ENCODE measurements at regions not wholly inside any gene's neighbourhood (a gene's known extent, or its start where the extent isn't known, plus 50 kb on each side); places are given as distances from the start of the nearest gene placed in this dataset.

GRCh38 chr2:17430326-17430725, 87.9 kb downstream of the RAD51AP2 start:
- TF ChIP-seq CTCF (IDR thresholded peaks at IDR 0.05; ENCODE audit: extremely low read depth, missing control alignments), result no peak
- DNase-seq (ENCODE audit: low spot score), result no peak

GRCh38 chr2:17429130-17429529, 89.1 kb downstream of the RAD51AP2 start:
- DNase-seq (ENCODE audit: low spot score), result no peak
- TF ChIP-seq CTCF (IDR thresholded peaks at IDR 0.05; ENCODE audit: extremely low read depth, missing control alignments), result no peak

GRCh38 chr2:17427401-17427800, 90.8 kb downstream of the RAD51AP2 start:
- TF ChIP-seq CTCF (IDR thresholded peaks at IDR 0.05; ENCODE audit: extremely low read depth, missing control alignments), result no peak
- DNase-seq (ENCODE audit: low spot score), result no peak

- no peak for TF ChIP-seq CTCF (IDR thresholded peaks at IDR 0.05; ENCODE audit: extremely low read depth, missing control alignments)
- DNase-seq (ENCODE audit: low spot score), result no peak
Observed at GRCh38 chr2:17426743-17427142, 91.5 kb downstream of the RAD51AP2 start.

GRCh38 chr2:17422061-17422460, 96.2 kb downstream of the RAD51AP2 start:
- no peak for TF ChIP-seq CTCF (IDR thresholded peaks at IDR 0.05; ENCODE audit: extremely low read depth, missing control alignments)
- no peak for DNase-seq (ENCODE audit: low spot score)

- TF ChIP-seq CTCF (IDR thresholded peaks at IDR 0.05; ENCODE audit: extremely low read depth, missing control alignments), result no peak
Observed at GRCh38 chr2:17416884-17417391, 101.3 kb downstream of the RAD51AP2 start.

GRCh38 chr2:17413036-17413435, 105.2 kb downstream of the RAD51AP2 start:
- no peak for TF ChIP-seq CTCF (IDR thresholded peaks at IDR 0.05; ENCODE audit: extremely low read depth, missing control alignments)
- DNase-seq (ENCODE audit: low spot score), result no peak

More at GRCh38 chr2:17416884-17417391, 101.3 kb downstream of the RAD51AP2 start:
- no peak for DNase-seq (ENCODE audit: low spot score)

Data from GM20000 (cell line).